CD4-positive, alpha-beta memory T cell (primary cell): ENCODE measurements at regions not wholly inside any gene's neighbourhood (a gene's known extent, or its start where the extent isn't known, plus 50 kb on each side); places are given as distances from the start of the nearest gene placed in this dataset.

Source experiments
- CTCF ChIA-PET: fragments of 350-600 bp; sonication (Branson Sonifier 250); formaldehyde crosslinking; loops from one replicate; lab custom pipeline; 2021; ENCODE audit warnings: inconsistent platforms; ENCODE audit not compliant: partially characterized antibody; lab: Charles Lee
- POLR2A ChIA-PET: fragments of 350-600 bp; sonication (Branson Sonifier 250); formaldehyde crosslinking; loops from one replicate; lab custom pipeline; 2021; ENCODE audit not compliant: partially characterized antibody; lab: Charles Lee
- DNase-seq, 5 donors: peaks; one replicate each; pipeline versions ENCODE4 v3.0.0 to v3.0.0-alpha.2; 2020 to 2022; ENCODE audit warnings: mixed read lengths in 1 of 5
- H3K27ac ChIP-seq: one replicate; pipeline ENCODE4 v1.7.0; 2013; ENCODE audit warnings: low read depth, low read length
- H3K27me3 ChIP-seq: 2 replicates; pipeline ENCODE4 v1.7.0; 2013; ENCODE audit warnings: mild to moderate bottlenecking, low read length, moderate library complexity; ENCODE audit not compliant: insufficient read depth
- H3K36me3 ChIP-seq: 2 replicates; pipeline ENCODE4 v1.7.0; 2013; ENCODE audit warnings: mild to moderate bottlenecking, low read length, moderate library complexity; ENCODE audit not compliant: insufficient read depth
- H3K4me1 ChIP-seq: 2 replicates; pipeline ENCODE4 v1.7.0; 2013; ENCODE audit warnings: mild to moderate bottlenecking, low read length, moderate library complexity; ENCODE audit not compliant: insufficient read depth
- H3K4me3 ChIP-seq, 2 donors: one replicate each; pipeline ENCODE4 v1.7.0; 2013; ENCODE audit warnings: low read length in 2 of 2, mild to moderate bottlenecking in 1 of 2
- H3K9me3 ChIP-seq, 2 donors: one replicate each; pipeline ENCODE4 v1.7.0; 2013; ENCODE audit warnings: low read length in 2 of 2, control low read depth in 1 of 2; ENCODE audit not compliant: control insufficient read depth in 1 of 2
- H3K27ac Mint-ChIP-seq, 7 donors: one replicate each; pipeline ENCODE4 v1.8.0; 2020 to 2021; ENCODE audit warnings: mixed read lengths in 7 of 7, mild to moderate bottlenecking in 6 of 7, inconsistent platforms in 3 of 7, moderate library complexity in 3 of 7
- H3K27me3 Mint-ChIP-seq, 2 donors: one replicate each; pipeline ENCODE4 v1.8.0; 2020 to 2021; ENCODE audit warnings: mixed read lengths in 2 of 2
- H3K36me3 Mint-ChIP-seq, 2 donors: one replicate each; pipeline ENCODE4 v1.8.0; 2020 to 2021; ENCODE audit warnings: mixed read lengths in 2 of 2, inconsistent platforms in 1 of 2, mild to moderate bottlenecking in 1 of 2
- H3K4me1 Mint-ChIP-seq, 4 donors: one replicate each; pipeline ENCODE4 v1.8.0; 2020 to 2021; ENCODE audit warnings: mixed read lengths in 4 of 4, mild to moderate bottlenecking in 1 of 4
- H3K4me3 Mint-ChIP-seq, 8 donors: one replicate each; pipeline ENCODE4 v1.8.0; 2020 to 2021; ENCODE audit warnings: mixed read lengths in 8 of 8, mild to moderate bottlenecking in 7 of 8, moderate library complexity in 6 of 8, inconsistent platforms in 3 of 8
- H3K9me3 Mint-ChIP-seq, 8 donors: one replicate each; pipeline ENCODE4 v1.8.0; 2020 to 2021; ENCODE audit warnings: mixed read lengths in 8 of 8, mild to moderate bottlenecking in 5 of 8, inconsistent platforms in 3 of 8, moderate library complexity in 1 of 8
- intact Hi-C: fragments of 100-400 bp; cut with micrococcal nuclease; formaldehyde crosslinking; loops from one replicate; pipeline ENCODE4 v1.15.1; 2023

DNA sequence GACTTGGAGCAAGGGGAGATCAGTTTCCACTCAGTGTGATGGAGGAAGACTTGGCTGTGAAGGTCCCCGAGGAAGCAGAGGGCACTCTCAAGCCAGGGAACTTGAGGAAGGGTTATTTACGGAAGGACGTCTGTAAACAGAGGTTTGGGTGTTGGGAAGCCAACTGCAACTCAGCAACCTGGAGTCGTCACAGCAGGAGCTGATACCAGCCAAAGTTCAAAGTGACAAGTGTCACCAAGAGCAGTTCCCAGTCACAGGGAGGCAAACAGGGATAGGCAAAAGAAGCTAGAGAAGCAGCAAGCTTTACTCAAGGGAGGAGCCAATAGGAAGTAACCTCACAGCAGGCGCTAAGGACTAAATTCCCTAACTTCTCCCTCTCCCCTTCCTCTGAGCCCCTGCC lies 205.5 kb downstream of the EFNB2 start:
- H3K4me3 Mint-ChIP-seq = no peak overlapping the region
- Histone ChIP-seq H3K36me3 (no peaks in the 10 kb centered on the region), H3K27me3 (no peaks in the 10 kb centered on the region), H3K4me3 (no peak overlapping the region), H3K4me1 (no peaks in the 10 kb centered on the region), H3K9me3 (no peaks in the 10 kb centered on the region), H3K27ac (no peak overlapping the region)
- ChIA-PET CTCF (no interaction called here), POLR2A (no interaction called here)
- no peaks in the 10 kb centered on the region for H3K4me1 Mint-ChIP-seq
- H3K27me3 Mint-ChIP-seq = peaks cover 3 to 5% of the 10 kb centered on the region in 2 donors
- peaks cover 0 to 3% (median 0%) of the 10 kb centered on the region in 8 donors for H3K9me3 Mint-ChIP-seq
- no peak overlapping the region for H3K27ac Mint-ChIP-seq
- no peak for DNase-seq
- no peaks in the 10 kb centered on the region for H3K36me3 Mint-ChIP-seq
- intact Hi-C loops = no loop called here

DNA sequence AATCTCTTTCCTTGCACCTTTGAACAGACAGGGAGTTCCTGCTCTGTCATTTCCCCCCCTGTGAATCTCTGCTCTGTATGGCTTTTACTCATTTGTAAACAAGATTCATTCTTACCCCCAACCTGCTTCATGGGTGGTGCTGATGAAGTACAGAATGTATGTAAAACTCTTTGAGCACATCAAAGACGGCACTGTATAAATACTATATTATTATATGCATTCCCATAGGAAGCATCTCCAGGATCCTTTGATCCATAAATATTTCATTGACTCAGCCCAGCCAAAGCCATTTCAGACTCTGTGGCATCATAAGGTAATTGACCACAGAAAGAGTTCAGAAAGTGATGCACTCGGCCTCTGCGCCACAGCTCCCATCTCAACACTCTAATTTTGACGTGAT lies 208.7 kb downstream of the EFNB2 start:
- Mint-ChIP-seq H3K4me3 (no peak overlapping the region), H3K9me3 (peaks cover 8 to 22% (median 11%) of the 10 kb centered on the region in 8 donors), H3K4me1 (no peaks in the 10 kb centered on the region), H3K36me3 (no peaks in the 10 kb centered on the region), H3K27ac (no peak overlapping the region), H3K27me3 (peaks cover 3 to 5% of the 10 kb centered on the region in 2 donors)
- Histone ChIP-seq H3K27ac (no peak overlapping the region), H3K27me3 (no peaks in the 10 kb centered on the region), H3K4me1 (no peaks in the 10 kb centered on the region), H3K36me3 (no peaks in the 10 kb centered on the region), H3K9me3 (peaks cover 0 to 5% of the 10 kb centered on the region in 2 donors), H3K4me3 (no peak overlapping the region)
- ChIA-PET POLR2A (no interaction called here), CTCF (no interaction called here)
- DNase-seq = no peak
- intact Hi-C loops = no loop called here

DNA sequence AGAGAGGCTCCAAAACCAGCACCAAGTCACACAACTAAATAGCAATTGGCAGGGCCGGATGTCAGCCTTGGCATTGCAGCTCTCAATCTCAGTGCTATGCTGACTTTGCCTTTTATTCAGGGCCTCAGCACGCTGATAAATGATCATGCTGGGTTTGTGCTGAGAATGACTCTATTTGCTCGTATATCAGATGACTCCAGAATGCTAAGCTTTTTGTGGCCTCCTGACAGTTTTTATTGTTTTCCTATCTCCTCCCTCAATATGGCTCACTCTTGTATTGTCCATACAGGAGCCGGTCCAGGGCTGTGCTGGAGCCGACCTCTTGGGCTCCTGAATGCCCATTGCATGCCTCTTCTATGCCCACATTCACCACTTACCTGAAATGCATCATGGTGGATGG lies 211.0 kb downstream of the EFNB2 start:
- no peaks in the 10 kb centered on the region for H3K27me3 ChIP-seq
- no peak for DNase-seq
- Mint-ChIP-seq H3K4me3 (no peak overlapping the region), H3K27me3 (peaks cover 0 to 3% of the 10 kb centered on the region in 2 donors), H3K27ac (no peak overlapping the region), H3K36me3 (no peaks in the 10 kb centered on the region), H3K9me3 (peaks cover 8 to 26% (median 13%) of the 10 kb centered on the region in 8 donors), H3K4me1 (no peaks in the 10 kb centered on the region)
- H3K9me3 ChIP-seq = peaks cover 0 to 5% of the 10 kb centered on the region in 2 donors
- no peaks in the 10 kb centered on the region for H3K4me1 ChIP-seq
- H3K36me3 ChIP-seq = no peaks in the 10 kb centered on the region
- H3K27ac ChIP-seq = no peak overlapping the region
- CTCF ChIA-PET = no interaction called here
- intact Hi-C loops = no loop called here
- POLR2A ChIA-PET = no interaction called here
- H3K4me3 ChIP-seq = no peak overlapping the region

DNA sequence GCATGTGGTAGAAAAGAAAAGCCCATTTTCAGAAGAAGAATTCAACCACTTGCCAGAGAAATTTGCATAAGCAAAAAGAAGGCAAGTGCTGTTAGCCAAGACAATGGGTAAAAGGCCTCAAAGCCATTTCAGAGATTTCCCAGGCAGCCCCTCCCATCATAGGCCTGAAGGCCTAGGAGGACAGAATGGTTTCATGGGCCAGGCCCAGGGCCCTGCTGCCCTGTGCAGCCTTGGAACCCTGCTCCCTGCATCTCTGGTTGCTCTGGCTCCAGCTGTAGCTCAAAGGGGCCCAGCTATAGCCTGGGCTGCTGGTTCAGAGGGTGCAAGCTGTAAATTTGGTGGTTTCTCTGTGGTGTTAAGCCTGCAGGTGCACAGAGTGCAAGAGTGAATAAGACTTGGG lies 212.8 kb downstream of the EFNB2 start:
- intact Hi-C loops = no loop called here
- peaks cover 0 to 5% of the 10 kb centered on the region in 2 donors for H3K9me3 ChIP-seq
- POLR2A ChIA-PET = no interaction called here

DNA sequence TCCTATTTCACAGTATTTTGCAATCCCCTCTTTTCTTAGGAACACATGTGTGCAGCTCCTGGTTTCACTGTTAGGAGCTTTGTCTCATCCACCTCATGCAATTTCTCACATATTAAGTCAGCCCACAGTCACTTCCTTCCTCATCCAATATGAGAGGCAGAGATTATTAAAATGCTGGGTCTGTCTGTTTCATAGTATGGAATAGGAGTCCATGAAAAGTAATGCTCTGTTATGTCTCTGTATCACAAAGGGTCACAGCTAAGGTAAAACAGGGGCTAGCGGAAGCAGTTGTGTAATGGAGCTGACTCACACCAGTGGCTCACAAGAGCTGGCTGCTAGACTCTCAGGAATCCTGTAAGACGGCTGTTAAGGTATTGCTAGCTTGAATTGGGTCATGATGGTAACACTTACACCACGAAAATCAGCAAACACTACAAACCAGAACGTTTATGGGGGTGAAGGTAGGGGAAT lies 216.5 kb downstream of the EFNB2 start:
- Histone ChIP-seq H3K4me3 (no peak overlapping the region), H3K9me3 (peaks cover 0 to 5% of the 10 kb centered on the region in 2 donors), H3K4me1 (no peaks in the 10 kb centered on the region), H3K27me3 (no peaks in the 10 kb centered on the region), H3K27ac (no peak overlapping the region), H3K36me3 (no peaks in the 10 kb centered on the region)
- ChIA-PET POLR2A (no interaction called here), CTCF (no interaction called here)
- no peak overlapping the region for H3K27ac Mint-ChIP-seq
- no peaks in the 10 kb centered on the region for H3K36me3 Mint-ChIP-seq
- no peak for DNase-seq
- no peaks in the 10 kb centered on the region for H3K4me1 Mint-ChIP-seq
- no peak overlapping the region for H3K4me3 Mint-ChIP-seq
- intact Hi-C loops = no loop called here
- H3K27me3 Mint-ChIP-seq = no peaks in the 10 kb centered on the region
- peaks cover 7 to 21% (median 15%) of the 10 kb centered on the region in 8 donors for H3K9me3 Mint-ChIP-seq

More for the DNA sequence above, 212.8 kb downstream of the EFNB2 start:
- Mint-ChIP-seq H3K4me1 (no peaks in the 10 kb centered on the region), H3K9me3 (peaks cover 7 to 26% (median 13%) of the 10 kb centered on the region in 8 donors), H3K36me3 (no peaks in the 10 kb centered on the region), H3K27ac (no peak overlapping the region), H3K4me3 (no peak overlapping the region), H3K27me3 (peaks cover 0 to 2% of the 10 kb centered on the region in 2 donors)
- Histone ChIP-seq H3K4me3 (no peak overlapping the region), H3K27ac (no peak overlapping the region), H3K4me1 (no peaks in the 10 kb centered on the region), H3K36me3 (no peaks in the 10 kb centered on the region), H3K27me3 (no peaks in the 10 kb centered on the region)
- no peak for DNase-seq
- CTCF ChIA-PET = no interaction called here

DNA sequence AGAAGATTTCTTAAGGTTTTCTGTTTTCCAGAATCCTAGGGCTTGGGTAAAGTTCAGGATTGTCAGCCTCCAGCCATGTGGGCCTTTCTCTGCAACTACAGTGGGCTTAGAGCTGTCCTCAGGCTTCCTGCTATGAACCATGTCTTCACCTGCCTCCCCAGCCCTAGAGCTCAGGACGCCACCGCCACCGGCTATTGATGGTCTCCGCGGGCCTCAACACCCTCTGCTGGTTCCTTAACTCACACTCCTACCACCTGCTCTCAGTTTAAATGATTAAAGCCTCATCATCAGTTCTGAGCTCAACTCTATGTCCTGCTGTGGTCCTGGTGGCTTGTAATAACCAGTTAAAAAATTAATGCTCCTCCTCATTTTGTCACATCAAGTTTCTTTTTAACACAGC lies 221.0 kb downstream of the EFNB2 start:
- DNase-seq = no peak
- intact Hi-C loops = no loop called here
- Histone ChIP-seq H3K9me3 (no peaks in the 10 kb centered on the region), H3K36me3 (no peaks in the 10 kb centered on the region), H3K27me3 (no peaks in the 10 kb centered on the region), H3K4me1 (no peaks in the 10 kb centered on the region), H3K4me3 (no peak overlapping the region), H3K27ac (no peak overlapping the region)
- Mint-ChIP-seq H3K4me3 (no peak overlapping the region), H3K4me1 (no peaks in the 10 kb centered on the region), H3K9me3 (peaks cover 0 to 3% (median 0%) of the 10 kb centered on the region in 8 donors), H3K27me3 (no peaks in the 10 kb centered on the region), H3K36me3 (no peaks in the 10 kb centered on the region), H3K27ac (no peak overlapping the region)
- ChIA-PET POLR2A (no interaction called here), CTCF (no interaction called here)

DNA sequence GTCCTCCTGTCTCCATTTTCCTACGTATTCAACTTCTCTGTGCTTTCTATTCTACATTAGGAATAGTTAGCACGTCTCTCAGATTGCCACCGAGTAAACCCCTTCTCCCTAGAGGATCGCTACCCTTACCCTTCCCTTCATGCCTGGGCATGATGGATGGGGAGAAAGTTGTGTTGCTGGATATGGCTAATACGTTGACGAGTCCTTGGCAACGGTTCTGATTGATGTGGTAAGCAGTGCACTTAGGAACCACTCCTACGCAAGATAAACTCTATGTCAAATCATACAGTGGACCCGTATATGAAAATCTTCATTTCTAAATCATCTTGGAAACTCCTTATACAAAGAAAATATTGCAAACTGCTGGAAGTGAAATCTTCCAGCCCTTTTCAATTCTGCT lies 224.5 kb downstream of the EFNB2 start:
- no peaks in the 10 kb centered on the region for H3K36me3 ChIP-seq
- peaks cover 0 to 12% (median 6%) of the 10 kb centered on the region in 8 donors for H3K9me3 Mint-ChIP-seq
- no peaks in the 10 kb centered on the region for H3K27me3 ChIP-seq
- H3K27me3 Mint-ChIP-seq = no peaks in the 10 kb centered on the region
- no peak overlapping the region for H3K27ac Mint-ChIP-seq
- no peaks in the 10 kb centered on the region for H3K4me1 ChIP-seq
- DNase-seq = no peak
- no peaks in the 10 kb centered on the region for H3K9me3 ChIP-seq
- H3K4me3 ChIP-seq = no peak overlapping the region
- POLR2A ChIA-PET = no interaction called here
- intact Hi-C loops = no loop called here
- CTCF ChIA-PET = no interaction called here
- no peaks in the 10 kb centered on the region for H3K4me1 Mint-ChIP-seq
- H3K27ac ChIP-seq = no peak overlapping the region
- H3K36me3 Mint-ChIP-seq = no peaks in the 10 kb centered on the region
- no peak overlapping the region for H3K4me3 Mint-ChIP-seq
